ENCODE measurements at regions not wholly inside any gene's neighbourhood (a gene's known extent, or its start where the extent isn't known, plus 50 kb on each side); places are given as distances from the start of the nearest gene placed in this dataset.

DNA sequence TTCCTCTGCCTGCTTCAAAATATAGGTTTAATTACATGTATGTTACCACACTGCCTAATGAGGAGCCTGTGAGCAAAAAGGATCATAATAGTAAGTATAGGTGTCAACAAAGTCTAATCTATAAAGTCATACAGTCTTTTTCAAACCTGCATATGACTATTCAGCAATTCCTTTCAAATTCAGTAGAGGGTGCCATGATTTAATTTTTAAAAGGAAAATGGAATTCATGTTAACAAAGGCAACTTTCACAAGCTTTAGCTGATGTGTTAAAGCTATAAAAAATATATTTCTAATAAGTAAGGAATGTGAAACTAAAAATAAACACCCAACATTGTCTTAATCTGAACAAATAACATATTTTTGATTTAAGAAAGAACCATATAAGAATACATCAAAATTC, 52.1 kb downstream of the MPP7 start:
- Mint-ChIP-seq H3K27me3 (ENCODE audit: insufficient read depth, low read depth) (peaks cover 4% of the 10 kb centered on the region), H3K4me1 (no peaks in the 10 kb centered on the region), H3K9me3 (no peaks in the 10 kb centered on the region), H3K27ac (no peak overlapping the region), H3K36me3 (no peaks in the 10 kb centered on the region), H3K4me3 (no peak overlapping the region)
- H3K27me3 ChIP-seq, result no peaks in the 10 kb centered on the region
- no peaks in the 10 kb centered on the region for H3K9me3 ChIP-seq (ENCODE audit: low read depth)
- H4K20me1 ChIP-seq (ENCODE audit: low read depth), result no peaks in the 10 kb centered on the region
- H3K4me1 ChIP-seq, result no peaks in the 10 kb centered on the region
- no peak overlapping the region for H3K9ac ChIP-seq
- H3K79me2 ChIP-seq (ENCODE audit: low read depth), result no peaks in the 10 kb centered on the region
- no peak overlapping the region for H2AFZ ChIP-seq (replicated peaks)
- H3K36me3 ChIP-seq, result no peaks in the 10 kb centered on the region
- H3F3A ChIP-seq (ENCODE audit: low read depth), result no peaks in the 10 kb centered on the region
- DNase-seq (ENCODE audit: low spot score), result no peak
- no peak overlapping the region for H3K4me3 ChIP-seq
- no peak for TF ChIP-seq EZH2 (IDR thresholded peaks at IDR 0.05)
- no peak for TF ChIP-seq EZH2phosphoT487 (IDR thresholded peaks at IDR 0.05)
- TF ChIP-seq, protein P1, sequence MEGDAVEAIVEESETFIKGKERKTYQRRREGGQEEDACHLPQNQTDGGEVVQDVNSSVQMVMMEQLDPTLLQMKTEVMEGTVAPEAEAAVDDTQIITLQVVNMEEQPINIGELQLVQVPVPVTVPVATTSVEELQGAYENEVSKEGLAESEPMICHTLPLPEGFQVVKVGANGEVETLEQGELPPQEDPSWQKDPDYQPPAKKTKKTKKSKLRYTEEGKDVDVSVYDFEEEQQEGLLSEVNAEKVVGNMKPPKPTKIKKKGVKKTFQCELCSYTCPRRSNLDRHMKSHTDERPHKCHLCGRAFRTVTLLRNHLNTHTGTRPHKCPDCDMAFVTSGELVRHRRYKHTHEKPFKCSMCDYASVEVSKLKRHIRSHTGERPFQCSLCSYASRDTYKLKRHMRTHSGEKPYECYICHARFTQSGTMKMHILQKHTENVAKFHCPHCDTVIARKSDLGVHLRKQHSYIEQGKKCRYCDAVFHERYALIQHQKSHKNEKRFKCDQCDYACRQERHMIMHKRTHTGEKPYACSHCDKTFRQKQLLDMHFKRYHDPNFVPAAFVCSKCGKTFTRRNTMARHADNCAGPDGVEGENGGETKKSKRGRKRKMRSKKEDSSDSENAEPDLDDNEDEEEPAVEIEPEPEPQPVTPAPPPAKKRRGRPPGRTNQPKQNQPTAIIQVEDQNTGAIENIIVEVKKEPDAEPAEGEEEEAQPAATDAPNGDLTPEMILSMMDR (IDR thresholded peaks at IDR 0.05), result peak; percentile 44
- H3K27ac ChIP-seq, result no peak overlapping the region
- no peak overlapping the region for H3K4me2 ChIP-seq

- no peak overlapping the region for H3K4me3 ChIP-seq
- H3K27ac Mint-ChIP-seq, result no peak overlapping the region
These were observed 52.5 kb downstream of the MPP7 start for GRCh38 chr10:28250358-28250757.

DNA sequence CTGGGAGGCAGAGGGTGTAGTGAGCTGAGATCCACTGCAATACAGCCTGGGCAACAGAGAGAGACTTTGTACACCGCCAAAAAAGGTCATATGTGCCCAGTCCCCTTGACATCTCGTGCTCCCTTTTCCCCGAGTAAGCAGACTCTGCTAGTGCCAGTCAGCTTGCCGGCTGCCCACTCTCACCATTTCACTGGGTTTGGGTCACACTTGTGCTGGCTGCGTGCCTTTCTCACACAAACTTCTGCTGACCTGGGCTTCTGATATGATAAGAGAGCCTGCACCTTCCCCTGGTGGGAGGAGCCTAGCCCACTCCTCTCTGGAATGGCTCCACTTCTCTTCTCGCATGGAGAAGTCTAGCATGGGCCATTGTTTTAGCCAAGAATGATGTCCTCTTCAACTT, 53.4 kb downstream of the MPP7 start:
- no peak for DNase-seq (ENCODE audit: low spot score)
- no peak overlapping the region for H2AFZ ChIP-seq (replicated peaks)
- no peak overlapping the region for H3K4me3 Mint-ChIP-seq
- no peak overlapping the region for H3K4me2 ChIP-seq
- H3K27ac Mint-ChIP-seq, result no peak overlapping the region
- H3K4me3 ChIP-seq, result no peak overlapping the region
- H3K79me2 ChIP-seq (ENCODE audit: low read depth), result no peaks in the 10 kb centered on the region
- no peaks in the 10 kb centered on the region for H3K36me3 ChIP-seq
- H3K27ac ChIP-seq, result no peak overlapping the region
- no peaks in the 10 kb centered on the region for H3K36me3 Mint-ChIP-seq
- TF ChIP-seq, protein P1 (IDR thresholded peaks at IDR 0.05), result no peak
- TF ChIP-seq EZH2 (IDR thresholded peaks at IDR 0.05) (no peak), EZH2phosphoT487 (IDR thresholded peaks at IDR 0.05) (no peak)
- no peaks in the 10 kb centered on the region for H3F3A ChIP-seq (ENCODE audit: low read depth)
- no peaks in the 10 kb centered on the region for H3K4me1 ChIP-seq
- H4K20me1 ChIP-seq (ENCODE audit: low read depth), result no peaks in the 10 kb centered on the region
- H3K27me3 ChIP-seq, result no peaks in the 10 kb centered on the region
- H3K9me3 ChIP-seq (ENCODE audit: low read depth), result no peaks in the 10 kb centered on the region
- no peak overlapping the region for H3K9ac ChIP-seq
- H3K9me3 Mint-ChIP-seq, result no peaks in the 10 kb centered on the region
- no peaks in the 10 kb centered on the region for H3K4me1 Mint-ChIP-seq
- peaks cover 4% of the 10 kb centered on the region for H3K27me3 Mint-ChIP-seq (ENCODE audit: insufficient read depth, low read depth)

More at GRCh38 chr10:28250358-28250757, 52.5 kb downstream of the MPP7 start:
- H2AFZ ChIP-seq (replicated peaks), result no peak overlapping the region
- no peaks in the 10 kb centered on the region for H3K36me3 ChIP-seq
- no peaks in the 10 kb centered on the region for H3K27me3 ChIP-seq
- TF ChIP-seq EZH2phosphoT487 (IDR thresholded peaks at IDR 0.05), result no peak
- TF ChIP-seq, protein P1 (IDR thresholded peaks at IDR 0.05), result no peak
- no peak for TF ChIP-seq EZH2 (IDR thresholded peaks at IDR 0.05)
- no peak overlapping the region for H3K9ac ChIP-seq
- no peaks in the 10 kb centered on the region for H3K36me3 Mint-ChIP-seq
- H3K4me1 Mint-ChIP-seq, result no peaks in the 10 kb centered on the region
- H3K9me3 ChIP-seq (ENCODE audit: low read depth), result no peaks in the 10 kb centered on the region
- no peaks in the 10 kb centered on the region for H3K79me2 ChIP-seq (ENCODE audit: low read depth)
- H3F3A ChIP-seq (ENCODE audit: low read depth), result no peaks in the 10 kb centered on the region
- no peaks in the 10 kb centered on the region for H4K20me1 ChIP-seq (ENCODE audit: low read depth)
- no peak overlapping the region for H3K27ac ChIP-seq
- no peaks in the 10 kb centered on the region for H3K9me3 Mint-ChIP-seq
- H3K4me1 ChIP-seq, result no peaks in the 10 kb centered on the region
- H3K4me2 ChIP-seq, result no peak overlapping the region
- DNase-seq (ENCODE audit: low spot score), result no peak
- no peak overlapping the region for H3K4me3 Mint-ChIP-seq
- peaks cover 4% of the 10 kb centered on the region for H3K27me3 Mint-ChIP-seq (ENCODE audit: insufficient read depth, low read depth)
